ENCODE measurements at regions not wholly inside any gene's neighbourhood (a gene's known extent, or its start where the extent isn't known, plus 50 kb on each side); places are given as distances from the start of the nearest gene placed in this dataset.
"Not testable (repeated sequence)": the region's sequence is repeated elsewhere in the genome, so short reads cannot be mapped to it uniquely, and the experiment has no call there.

DNA sequence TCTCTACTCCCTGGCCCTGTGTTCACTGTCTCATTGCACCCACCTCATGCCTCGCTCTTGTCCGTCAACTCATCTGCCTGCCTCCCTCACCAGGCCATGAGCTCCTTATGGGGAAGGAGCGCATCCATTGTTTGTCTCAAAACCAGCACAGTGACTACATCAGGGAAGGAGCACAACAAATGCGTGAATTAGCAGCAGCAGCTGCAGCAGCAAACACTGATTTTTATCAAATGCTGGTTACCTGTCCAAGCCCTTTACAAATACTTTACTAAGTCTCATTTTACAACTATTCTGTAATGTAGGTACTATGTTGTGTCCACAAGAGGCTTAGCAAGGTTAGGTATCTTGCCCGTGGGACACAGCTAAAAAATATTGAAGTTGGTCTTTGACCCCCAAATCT, 85.9 kb upstream of the PLET1 start:
- no peak overlapping the region for H2AK5ac ChIP-seq (ENCODE audit: low read depth, low read length)
- no peak overlapping the region for H3K9ac ChIP-seq (ENCODE audit: low read depth, low read length, poor library complexity)
- H3K18ac ChIP-seq (ENCODE audit: low read length): no peak overlapping the region
- H3K4me1 ChIP-seq (ENCODE audit: control insufficient read depth in 2 of 2, insufficient read depth in 1 of 2, low read depth in 1 of 2, low read length in 2 of 2): peaks cover 0 to 3% of the 10 kb centered on the region in 2 donors
- no peak overlapping the region for H2BK5ac ChIP-seq (ENCODE audit: low read length)
- H3K36me3 ChIP-seq (replicated peaks in 1 of 2; ENCODE audit: control insufficient read depth in 2 of 2, insufficient read depth in 2 of 2, low read length in 2 of 2): no peaks in the 10 kb centered on the region
- no peaks in the 10 kb centered on the region for H3K9me3 ChIP-seq (replicated peaks in 1 of 2; ENCODE audit: control insufficient read depth in 2 of 2, insufficient read depth in 1 of 2, low read depth in 1 of 2, low read length in 2 of 2)
- no peak overlapping the region for H4K8ac ChIP-seq (ENCODE audit: low read depth, low read length)
- no peak overlapping the region for H3K4ac ChIP-seq (ENCODE audit: low read length)
- no peak for DNase-seq (ENCODE audit: low spot score)
- no peak overlapping the region for H3K4me3 ChIP-seq (ENCODE audit: low read length in 2 of 2)
- no peak overlapping the region for H3K4me2 ChIP-seq (ENCODE audit: insufficient read depth, low read length, poor library complexity, severe bottlenecking)
- no peaks in the 10 kb centered on the region for H3K27me3 ChIP-seq (ENCODE audit: control insufficient read depth in 3 of 3, insufficient read depth in 3 of 3, low read depth in 1 of 3, low read length in 3 of 3)
- H3K23ac ChIP-seq (ENCODE audit: low read depth, low read length, poor library complexity): no peak overlapping the region
- WGBS, 2 donors (ENCODE audit: extremely low coverage in 2 of 2, insufficient read length in 2 of 2, insufficient replicate concordance in 1 of 2): no CpG with 5 or more reads among the region's 5 CpGs
- H2BK120ac ChIP-seq (ENCODE audit: low read depth, low read length): no peak overlapping the region
- no peak overlapping the region for H4K91ac ChIP-seq (ENCODE audit: low read depth, low read length, poor library complexity)
- H3K27ac ChIP-seq (replicated peaks; ENCODE audit: low read length): no peak overlapping the region
- H2AFZ ChIP-seq (ENCODE audit: low read length): no peak overlapping the region
- H3K14ac ChIP-seq (ENCODE audit: low read length): no peak overlapping the region
- H2BK12ac ChIP-seq (ENCODE audit: low read length): no peak overlapping the region
- H3K79me1 ChIP-seq (ENCODE audit: low read depth, low read length): no peaks in the 10 kb centered on the region
- H2BK15ac ChIP-seq (ENCODE audit: low read length): no peak overlapping the region

- H2AFZ ChIP-seq (ENCODE audit: low read length): no peak overlapping the region
- no peak overlapping the region for H4K91ac ChIP-seq (ENCODE audit: low read depth, low read length, poor library complexity)
Observed at GRCh38 chr11:112348480-112349029, 87.9 kb upstream of the PLET1 start.

GRCh38 chr11:112351423-112351822, 90.8 kb upstream of the PLET1 start:
- H3K14ac ChIP-seq (ENCODE audit: low read length); H2BK120ac ChIP-seq (ENCODE audit: low read depth, low read length); DNase-seq (ENCODE audit: low spot score); H4K91ac ChIP-seq (ENCODE audit: low read depth, low read length, poor library complexity); H3K9ac ChIP-seq (ENCODE audit: low read depth, low read length, poor library complexity); H3K4me1 ChIP-seq (ENCODE audit: control insufficient read depth in 2 of 2, insufficient read depth in 1 of 2, low read depth in 1 of 2, low read length in 2 of 2); H2AFZ ChIP-seq (ENCODE audit: low read length); H3K27me3 ChIP-seq (ENCODE audit: control insufficient read depth in 3 of 3, insufficient read depth in 3 of 3, low read depth in 1 of 3, low read length in 3 of 3); H3K23ac ChIP-seq (ENCODE audit: low read depth, low read length, poor library complexity); H3K9me3 ChIP-seq (replicated peaks in 1 of 2; ENCODE audit: control insufficient read depth in 2 of 2, insufficient read depth in 1 of 2, low read depth in 1 of 2, low read length in 2 of 2); H2BK15ac ChIP-seq (ENCODE audit: low read length); H2BK12ac ChIP-seq (ENCODE audit: low read length); H3K4me3 ChIP-seq (ENCODE audit: low read length in 2 of 2); H3K36me3 ChIP-seq (replicated peaks in 1 of 2; ENCODE audit: control insufficient read depth in 2 of 2, insufficient read depth in 2 of 2, low read length in 2 of 2); H3K4me2 ChIP-seq (ENCODE audit: insufficient read depth, low read length, poor library complexity, severe bottlenecking); H3K27ac ChIP-seq (replicated peaks; ENCODE audit: low read length); H2AK5ac ChIP-seq (ENCODE audit: low read depth, low read length); H3K4ac ChIP-seq (ENCODE audit: low read length); H4K8ac ChIP-seq (ENCODE audit: low read depth, low read length); H3K79me1 ChIP-seq (ENCODE audit: low read depth, low read length); H3K18ac ChIP-seq (ENCODE audit: low read length); H2BK5ac ChIP-seq (ENCODE audit: low read length): not testable (repeated sequence)
- WGBS, 2 donors (ENCODE audit: extremely low coverage in 2 of 2, insufficient read length in 2 of 2, insufficient replicate concordance in 1 of 2): no CpG with 5 or more reads among the region's 3 CpGs

More at GRCh38 chr11:112348480-112349029, 87.9 kb upstream of the PLET1 start:
- Histone ChIP-seq H2BK120ac (ENCODE audit: low read depth, low read length) (no peak overlapping the region), H3K9ac (ENCODE audit: low read depth, low read length, poor library complexity) (no peak overlapping the region), H3K4ac (ENCODE audit: low read length) (no peak overlapping the region), H3K79me1 (ENCODE audit: low read depth, low read length) (no peaks in the 10 kb centered on the region), H3K36me3 (replicated peaks in 1 of 2; ENCODE audit: control insufficient read depth in 2 of 2, insufficient read depth in 2 of 2, low read length in 2 of 2) (no peaks in the 10 kb centered on the region), H3K4me1 (ENCODE audit: control insufficient read depth in 2 of 2, insufficient read depth in 1 of 2, low read depth in 1 of 2, low read length in 2 of 2) (peaks cover 0 to 3% of the 10 kb centered on the region in 2 donors), H3K27me3 (ENCODE audit: control insufficient read depth in 3 of 3, insufficient read depth in 3 of 3, low read depth in 1 of 3, low read length in 3 of 3) (no peaks in the 10 kb centered on the region), H2BK15ac (ENCODE audit: low read length) (no peak overlapping the region), H4K8ac (ENCODE audit: low read depth, low read length) (no peak overlapping the region), H3K18ac (ENCODE audit: low read length) (no peak overlapping the region), H3K14ac (ENCODE audit: low read length) (no peak overlapping the region), H3K4me2 (ENCODE audit: insufficient read depth, low read length, poor library complexity, severe bottlenecking) (no peak overlapping the region), H3K27ac (replicated peaks; ENCODE audit: low read length) (no peak overlapping the region), H3K4me3 (ENCODE audit: low read length in 2 of 2) (no peak overlapping the region), H2AK5ac (ENCODE audit: low read depth, low read length) (no peak overlapping the region), H3K9me3 (replicated peaks in 1 of 2; ENCODE audit: control insufficient read depth in 2 of 2, insufficient read depth in 1 of 2, low read depth in 1 of 2, low read length in 2 of 2) (no peaks in the 10 kb centered on the region), H2BK5ac (ENCODE audit: low read length) (no peak overlapping the region), H3K23ac (ENCODE audit: low read depth, low read length, poor library complexity) (no peak overlapping the region), H2BK12ac (ENCODE audit: low read length) (no peak overlapping the region)
- no peak for DNase-seq (ENCODE audit: low spot score)
- WGBS, 2 donors (ENCODE audit: extremely low coverage in 2 of 2, insufficient read length in 2 of 2, insufficient replicate concordance in 1 of 2): no CpG with 5 or more reads among the region's 6 CpGs

DNA sequence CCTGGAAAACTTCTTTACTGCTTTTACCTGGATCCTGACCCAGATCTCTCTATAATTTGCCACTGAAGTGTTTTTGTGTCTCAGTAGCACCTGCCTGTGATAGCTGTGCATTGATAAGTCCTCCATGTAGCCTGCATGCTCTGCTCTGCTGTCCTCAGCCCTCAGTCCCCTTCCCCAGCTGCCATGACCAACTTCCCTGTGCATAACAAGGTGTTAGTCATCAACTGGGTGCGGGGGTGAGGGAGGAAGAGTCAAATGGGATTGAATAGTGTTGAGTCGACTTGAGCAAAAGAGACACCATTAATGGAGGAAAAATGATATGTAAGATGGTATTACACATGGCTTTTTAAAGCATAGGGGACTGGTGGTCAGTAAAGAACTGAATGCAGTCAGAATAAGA, 92.2 kb upstream of the PLET1 start:
- H3K18ac ChIP-seq (ENCODE audit: low read length): no peak overlapping the region
- no peak overlapping the region for H2BK15ac ChIP-seq (ENCODE audit: low read length)
- no peaks in the 10 kb centered on the region for H3K36me3 ChIP-seq (replicated peaks in 1 of 2; ENCODE audit: control insufficient read depth in 2 of 2, insufficient read depth in 2 of 2, low read length in 2 of 2)
- no peak overlapping the region for H4K8ac ChIP-seq (ENCODE audit: low read depth, low read length)
- no peak overlapping the region for H4K91ac ChIP-seq (ENCODE audit: low read depth, low read length, poor library complexity)
- H3K14ac ChIP-seq (ENCODE audit: low read length): no peak overlapping the region
- H2BK120ac ChIP-seq (ENCODE audit: low read depth, low read length): no peak overlapping the region
- no peak overlapping the region for H3K9ac ChIP-seq (ENCODE audit: low read depth, low read length, poor library complexity)
- H2AK5ac ChIP-seq (ENCODE audit: low read depth, low read length): no peak overlapping the region
- DNase-seq (ENCODE audit: low spot score): no peak
- H3K23ac ChIP-seq (ENCODE audit: low read depth, low read length, poor library complexity): no peak overlapping the region
- H3K27ac ChIP-seq (replicated peaks; ENCODE audit: low read length): no peak overlapping the region
- H3K27me3 ChIP-seq (ENCODE audit: control insufficient read depth in 3 of 3, insufficient read depth in 3 of 3, low read depth in 1 of 3, low read length in 3 of 3): no peaks in the 10 kb centered on the region
- H3K4me1 ChIP-seq (ENCODE audit: control insufficient read depth in 2 of 2, insufficient read depth in 1 of 2, low read depth in 1 of 2, low read length in 2 of 2): peaks cover 0 to 4% of the 10 kb centered on the region in 2 donors
- H3K79me1 ChIP-seq (ENCODE audit: low read depth, low read length): no peaks in the 10 kb centered on the region
- H2BK12ac ChIP-seq (ENCODE audit: low read length): no peak overlapping the region
- H3K4me2 ChIP-seq (ENCODE audit: insufficient read depth, low read length, poor library complexity, severe bottlenecking): no peak overlapping the region
- no peaks in the 10 kb centered on the region for H3K9me3 ChIP-seq (replicated peaks in 1 of 2; ENCODE audit: control insufficient read depth in 2 of 2, insufficient read depth in 1 of 2, low read depth in 1 of 2, low read length in 2 of 2)
- WGBS, 2 donors (ENCODE audit: extremely low coverage in 2 of 2, insufficient read length in 2 of 2, insufficient replicate concordance in 1 of 2): no CpG with 5 or more reads among the region's 2 CpGs
- no peak overlapping the region for H3K4ac ChIP-seq (ENCODE audit: low read length)
- no peak overlapping the region for H2BK5ac ChIP-seq (ENCODE audit: low read length)
- H3K4me3 ChIP-seq (ENCODE audit: low read length in 2 of 2): no peak overlapping the region
- no peak overlapping the region for H2AFZ ChIP-seq (ENCODE audit: low read length)

Data from neuronal stem cell (in vitro differentiated cells).